CD4-positive, alpha-beta T cell treated with Interleukin-12 subunit alpha and Interleukin-12 subunit beta, for 1 hour (primary cell): ENCODE measurements at regions not wholly inside any gene's neighbourhood (a gene's known extent, or its start where the extent isn't known, plus 50 kb on each side); places are given as distances from the start of the nearest gene placed in this dataset.

Source experiments
- DNase-seq: peaks from one replicate; pipeline ENCODE4 v3.0.0-alpha.2; 2020

DNA sequence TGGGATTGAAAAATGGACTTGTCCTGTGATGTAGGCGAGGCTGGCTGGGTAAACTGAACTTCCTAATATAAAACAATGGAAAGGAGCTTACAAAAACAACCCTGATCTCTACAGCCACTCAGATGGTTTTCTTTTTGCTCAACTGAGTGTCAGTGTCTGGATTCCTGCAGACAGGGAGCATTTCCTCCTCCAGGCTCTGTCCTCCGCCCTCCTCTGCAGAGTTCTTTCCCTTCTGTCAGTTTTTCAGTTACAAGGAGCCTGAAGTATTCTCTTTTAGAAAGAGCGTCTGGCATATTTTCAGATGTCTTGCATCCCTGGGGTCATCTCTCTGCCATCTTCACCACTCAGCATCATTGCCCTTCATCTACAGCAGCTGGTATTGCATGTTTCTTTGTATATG lies 50.0 kb upstream of the PITRM1 start:
- DNase-seq = no peak
